ENCODE measurements at regions not wholly inside any gene's neighbourhood (a gene's known extent, or its start where the extent isn't known, plus 50 kb on each side); places are given as distances from the start of the nearest gene placed in this dataset.

GRCh38 chr16:9658586-9658985, 523.6 kb downstream of the GRIN2A start:
- no peaks in the 10 kb centered on the region for H3K36me3 ChIP-seq (ENCODE audit: control insufficient read depth, insufficient read depth, low read length)
- no peaks in the 10 kb centered on the region for H3K79me2 ChIP-seq (ENCODE audit: control insufficient read depth, insufficient read depth, low read length)
- H2AFZ ChIP-seq (ENCODE audit: low read depth, low read length), result no peak overlapping the region
- ATAC-seq (no peak), DNase-seq (ENCODE audit: extremely low read depth in 1 of 4, low spot score in 3 of 4) (no peak), FAIRE-seq (no peak)
- 0% methylated on average over 5 of the region's 5 CpGs for WGBS (ENCODE audit: insufficient coverage, low coverage, missing lambda C conversion rate)
- no peaks in the 10 kb centered on the region for H3K4me1 ChIP-seq (replicated peaks in 1 of 2; ENCODE audit: control insufficient read depth in 2 of 2, insufficient read depth in 2 of 2, low read length in 2 of 2)
- in situ Hi-C loops (cut with MboI) (no loop called here), intact Hi-C loops (cut with micrococcal nuclease) (no loop called here)
- H3K4me3 ChIP-seq, result no peak overlapping the region
- H3K9me3 ChIP-seq (replicated peaks; ENCODE audit: control insufficient read depth, insufficient read depth, low read depth, low read length), result no peaks in the 10 kb centered on the region
- CTCF ChIA-PET (ENCODE audit: low intra/inter-chr PET ratio), result no interaction called here
- peaks cover 3 to 16% of the 10 kb centered on the region in 2 experiments; a peak in 3 of 5 replicates for H3K27me3 ChIP-seq (ENCODE audit: control insufficient read depth in 2 of 2, insufficient read depth in 2 of 2, low read length in 2 of 2)
- H4K20me1 ChIP-seq (replicated peaks; ENCODE audit: control insufficient read depth, insufficient read depth, low read length), result no peaks in the 10 kb centered on the region
- H3K27ac ChIP-seq (ENCODE audit: extremely low read depth, low read depth, low read length), result no peak overlapping the region
- no peaks in the 10 kb centered on the region for H3K9me1 ChIP-seq (ENCODE audit: control insufficient read depth, insufficient read depth, low read length)
- no peak overlapping the region for H3K4me2 ChIP-seq (ENCODE audit: insufficient read depth, low read length)
- BruUV-seq (replicated peaks), result no TSS peak
- TF ChIP-seq POLR2G (IDR thresholded peaks at IDR 0.05; ENCODE audit: low read depth, low read length) (no peak), ZNF134 (CRISPR knock-in tag; conservative IDR thresholded peaks at IDR 0.05) (peak; percentile 98)
- TF ChIP-seq, protein P1, sequence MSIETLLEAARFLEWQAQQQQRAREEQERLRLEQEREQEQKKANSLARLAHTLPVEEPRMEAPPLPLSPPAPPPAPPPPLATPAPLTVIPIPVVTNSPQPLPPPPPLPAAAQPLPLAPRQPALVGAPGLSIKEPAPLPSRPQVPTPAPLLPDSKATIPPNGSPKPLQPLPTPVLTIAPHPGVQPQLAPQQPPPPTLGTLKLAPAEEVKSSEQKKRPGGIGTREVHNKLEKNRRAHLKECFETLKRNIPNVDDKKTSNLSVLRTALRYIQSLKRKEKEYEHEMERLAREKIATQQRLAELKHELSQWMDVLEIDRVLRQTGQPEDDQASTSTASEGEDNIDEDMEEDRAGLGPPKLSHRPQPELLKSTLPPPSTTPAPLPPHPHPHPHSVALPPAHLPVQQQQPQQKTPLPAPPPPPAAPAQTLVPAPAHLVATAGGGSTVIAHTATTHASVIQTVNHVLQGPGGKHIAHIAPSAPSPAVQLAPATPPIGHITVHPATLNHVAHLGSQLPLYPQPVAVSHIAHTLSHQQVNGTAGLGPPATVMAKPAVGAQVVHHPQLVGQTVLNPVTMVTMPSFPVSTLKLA (conservative IDR thresholded peaks at IDR 0.05), result no peak
- H3K9ac ChIP-seq (ENCODE audit: insufficient read depth in 1 of 2, low read depth in 2 of 2, low read length in 2 of 2), result no peak overlapping the region
- POLR2A ChIA-PET, result no interaction called here

DNA sequence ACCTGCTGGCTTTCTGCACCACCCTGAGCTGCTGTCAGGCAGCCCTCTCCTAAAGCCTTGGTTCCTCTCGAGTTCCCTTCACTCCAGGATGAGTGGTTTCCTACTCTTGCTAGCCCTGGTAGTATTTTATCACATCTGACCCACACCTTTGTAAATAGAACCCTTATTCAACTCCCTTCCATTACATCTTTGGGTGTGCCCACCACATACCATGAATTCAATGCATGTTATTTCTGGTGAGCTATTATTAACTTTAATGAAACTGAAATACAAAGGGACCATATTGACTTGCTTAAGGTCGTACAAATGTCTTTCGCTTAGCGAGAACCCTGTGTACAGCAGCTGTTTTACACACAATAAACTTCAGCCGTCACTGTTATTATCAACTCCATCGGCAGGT, 521.3 kb downstream of the GRIN2A start:
- no peaks in the 10 kb centered on the region for H3K9me3 ChIP-seq (replicated peaks; ENCODE audit: control insufficient read depth, insufficient read depth, low read depth, low read length)
- no peaks in the 10 kb centered on the region for H4K20me1 ChIP-seq (replicated peaks; ENCODE audit: control insufficient read depth, insufficient read depth, low read length)
- BruUV-seq (replicated peaks), result no TSS peak
- no peak overlapping the region for H3K4me2 ChIP-seq (ENCODE audit: insufficient read depth, low read length)
- no peak overlapping the region for H3K9ac ChIP-seq (ENCODE audit: insufficient read depth in 1 of 2, low read depth in 2 of 2, low read length in 2 of 2)
- no peak overlapping the region for H3K27ac ChIP-seq (ENCODE audit: extremely low read depth, low read depth, low read length)
- in situ Hi-C loops (cut with MboI), result no loop called here
- POLR2A ChIA-PET, result interaction anchor here (0.7 to 1.2 kb wide), 2 partner anchors 13 to 64 kb away, joined by 3 read pairs; no protein-coding TSS in a partner anchor
- H2AFZ ChIP-seq (ENCODE audit: low read depth, low read length), result no peak overlapping the region
- H3K4me3 ChIP-seq, result no peak overlapping the region
- no peaks in the 10 kb centered on the region for H3K4me1 ChIP-seq (replicated peaks in 1 of 2; ENCODE audit: control insufficient read depth in 2 of 2, insufficient read depth in 2 of 2, low read length in 2 of 2)
- ATAC-seq (no peak), DNase-seq (ENCODE audit: extremely low read depth in 1 of 4, low spot score in 3 of 4) (no peak), FAIRE-seq (no peak)
- 6% methylated on average over 6 of the region's 6 CpGs for WGBS (ENCODE audit: insufficient coverage, low coverage, missing lambda C conversion rate)
- peaks cover 6 to 10% of the 10 kb centered on the region in 2 experiments; a peak in 3 of 5 replicates for H3K27me3 ChIP-seq (ENCODE audit: control insufficient read depth in 2 of 2, insufficient read depth in 2 of 2, low read length in 2 of 2)
- H3K36me3 ChIP-seq (ENCODE audit: control insufficient read depth, insufficient read depth, low read length), result no peaks in the 10 kb centered on the region
- intact Hi-C loops (cut with micrococcal nuclease), result no loop called here
- H3K9me1 ChIP-seq (ENCODE audit: control insufficient read depth, insufficient read depth, low read length), result no peaks in the 10 kb centered on the region
- no peaks in the 10 kb centered on the region for H3K79me2 ChIP-seq (ENCODE audit: control insufficient read depth, insufficient read depth, low read length)
- CTCF ChIA-PET (ENCODE audit: low intra/inter-chr PET ratio), result no interaction called here
- TF ChIP-seq, protein P2, sequence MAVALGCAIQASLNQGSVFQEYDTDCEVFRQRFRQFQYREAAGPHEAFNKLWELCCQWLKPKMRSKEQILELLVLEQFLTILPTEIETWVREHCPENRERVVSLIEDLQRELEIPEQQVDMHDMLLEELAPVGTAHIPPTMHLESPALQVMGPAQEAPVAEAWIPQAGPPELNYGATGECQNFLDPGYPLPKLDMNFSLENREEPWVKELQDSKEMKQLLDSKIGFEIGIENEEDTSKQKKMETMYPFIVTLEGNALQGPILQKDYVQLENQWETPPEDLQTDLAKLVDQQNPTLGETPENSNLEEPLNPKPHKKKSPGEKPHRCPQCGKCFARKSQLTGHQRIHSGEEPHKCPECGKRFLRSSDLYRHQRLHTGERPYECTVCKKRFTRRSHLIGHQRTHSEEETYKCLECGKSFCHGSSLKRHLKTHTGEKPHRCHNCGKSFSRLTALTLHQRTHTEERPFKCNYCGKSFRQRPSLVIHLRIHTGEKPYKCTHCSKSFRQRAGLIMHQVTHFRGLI (CRISPR knock-in tag; IDR thresholded peaks at IDR 0.05), result no peak
- TF ChIP-seq TAL1 (IDR thresholded peaks at IDR 0.05) (no peak), POLR2AphosphoS2 (IDR thresholded peaks at IDR 0.05; ENCODE audit: low read length) (no peak), ZSCAN32 (CRISPR knock-in tag; IDR thresholded peaks at IDR 0.05) (no peak), POU5F1 (IDR thresholded peaks at IDR 0.05; ENCODE audit: borderline replicate concordance, low read depth, low read length, partially characterized antibody) (no peak), CHD4 (IDR thresholded peaks at IDR 0.05; ENCODE audit: insufficient read depth, insufficient replicate concordance, low read depth, low read length, poor library complexity, severe bottlenecking) (no peak)
- TF ChIP-seq, protein P3, sequence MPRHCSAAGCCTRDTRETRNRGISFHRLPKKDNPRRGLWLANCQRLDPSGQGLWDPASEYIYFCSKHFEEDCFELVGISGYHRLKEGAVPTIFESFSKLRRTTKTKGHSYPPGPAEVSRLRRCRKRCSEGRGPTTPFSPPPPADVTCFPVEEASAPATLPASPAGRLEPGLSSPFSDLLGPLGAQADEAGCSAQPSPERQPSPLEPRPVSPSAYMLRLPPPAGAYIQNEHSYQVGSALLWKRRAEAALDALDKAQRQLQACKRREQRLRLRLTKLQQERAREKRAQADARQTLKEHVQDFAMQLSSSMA (CRISPR knock-in tag; IDR thresholded peaks at IDR 0.05), result no peak
